GM12891 (cell line): ENCODE measurements at regions not wholly inside any gene's neighbourhood (a gene's known extent, or its start where the extent isn't known, plus 50 kb on each side); places are given as distances from the start of the nearest gene placed in this dataset.

Experiments used
- POLR2A ChIP-seq: IDR thresholded peaks from 2 replicates; pipeline ENCODE4 v1.6.1; 2011; ENCODE audit warnings: low read depth, low read length, control low read depth
- POLR2AphosphoS5 ChIP-seq: IDR thresholded peaks from 2 replicates; pipeline ENCODE4 v1.6.1; 2011; ENCODE audit warnings: low read depth, low read length, control low read depth

GRCh38 chr9:90032296-90033027 lies 427.6 kb downstream of the GADD45G start:
- TF ChIP-seq POLR2AphosphoS5 (no peak), POLR2A (no peak)
